ENCODE measurements at regions not wholly inside any gene's neighbourhood (a gene's known extent, or its start where the extent isn't known, plus 50 kb on each side); places are given as distances from the start of the nearest gene placed in this dataset.
"Not testable (repeated sequence)": the region's sequence is repeated elsewhere in the genome, so short reads cannot be mapped to it uniquely, and the experiment has no call there.

DNA sequence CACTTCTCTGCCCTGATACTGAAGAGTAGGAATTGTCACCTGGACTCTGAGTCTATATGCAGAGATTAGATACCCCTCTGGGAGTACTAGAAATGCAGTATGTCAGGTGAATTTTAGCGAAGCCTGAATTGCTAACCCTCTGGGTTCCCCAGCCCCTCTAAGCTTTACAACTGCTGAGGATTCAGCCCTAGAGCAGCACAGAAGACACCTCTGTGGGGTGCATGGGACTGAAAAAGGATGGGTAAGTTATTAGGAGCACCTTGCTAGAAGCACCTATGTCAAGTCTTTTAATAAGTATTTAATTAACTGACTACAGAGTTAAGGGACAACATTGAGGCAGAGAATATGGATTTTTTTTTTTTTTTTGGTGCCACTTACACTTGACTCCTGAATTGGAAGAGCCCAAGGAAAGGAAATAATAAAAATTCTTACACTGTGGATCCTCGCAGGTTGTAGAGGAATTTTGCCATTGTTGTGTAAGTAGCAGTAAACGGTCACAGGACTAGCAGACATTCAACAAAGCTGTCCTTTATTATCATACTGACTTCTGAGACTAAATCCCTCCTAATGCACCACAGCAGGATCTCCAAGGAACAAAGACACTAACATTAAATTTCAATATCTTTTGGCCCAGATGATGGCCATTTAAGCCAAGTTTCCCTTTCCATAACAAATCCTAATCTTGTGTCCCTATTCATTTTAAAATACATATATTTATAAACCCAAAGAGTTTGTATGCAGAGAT, 253.2 kb downstream of the ANKRD50 start:
- no peaks in the 10 kb centered on the region for H3K36me3 Mint-ChIP-seq
- Histone ChIP-seq H3K4me3 (ENCODE audit: low read length) (no peak overlapping the region), H3K36me3 (ENCODE audit: insufficient read depth, low read length) (no peaks in the 10 kb centered on the region), H3K27me3 (ENCODE audit: insufficient read depth, low read length, poor library complexity, severe bottlenecking) (no peaks in the 10 kb centered on the region), H3K27ac (ENCODE audit: low read depth, low read length) (no peak overlapping the region), H3K4me1 (ENCODE audit: insufficient read depth, low read length) (no peaks in the 10 kb centered on the region), H3K9me3 (ENCODE audit: low read length) (no peaks in the 10 kb centered on the region)
- H3K9me3 Mint-ChIP-seq, result peaks cover 15 to 31% (median 20%) of the 10 kb centered on the region in 5 donors
- no peaks in the 10 kb centered on the region for H3K4me1 Mint-ChIP-seq
- H3K27me3 Mint-ChIP-seq, result no peaks in the 10 kb centered on the region
- no peak overlapping the region for H3K27ac Mint-ChIP-seq
- DNase-seq, result no peak
- ChIA-PET CTCF (no interaction called here), POLR2A (no interaction called here)
- peak overlapping the region in 1 of 7 donors; percentile 46 for H3K4me3 Mint-ChIP-seq

DNA sequence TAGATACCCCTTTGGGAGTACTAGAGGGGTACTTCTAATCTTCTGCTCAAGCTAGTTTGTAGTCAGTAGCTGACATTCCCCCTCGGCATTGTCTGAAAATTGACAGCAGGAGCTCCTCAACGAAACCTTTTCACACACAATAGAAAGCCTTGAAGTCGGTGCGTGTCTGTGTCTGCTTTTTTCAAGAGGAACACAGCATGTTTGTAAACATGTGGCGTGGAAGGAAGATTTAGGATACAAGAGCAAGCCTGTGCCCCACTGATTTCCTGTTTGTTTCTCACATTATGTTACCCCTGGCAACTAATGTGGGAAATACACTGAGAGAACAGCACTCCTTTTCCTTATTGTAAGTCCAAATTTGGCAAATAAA, 252.6 kb downstream of the ANKRD50 start:
- no peak overlapping the region for H3K27ac ChIP-seq (ENCODE audit: low read depth, low read length)
- POLR2A ChIA-PET, result no interaction called here
- H3K27me3 Mint-ChIP-seq, result no peaks in the 10 kb centered on the region
- CTCF ChIA-PET, result no interaction called here
- H3K4me3 ChIP-seq (ENCODE audit: low read length), result no peak overlapping the region
- H3K9me3 Mint-ChIP-seq, result peaks cover 15 to 29% (median 20%) of the 10 kb centered on the region in 5 donors
- H3K4me1 Mint-ChIP-seq, result no peaks in the 10 kb centered on the region
- no peaks in the 10 kb centered on the region for H3K36me3 ChIP-seq (ENCODE audit: insufficient read depth, low read length)
- no peaks in the 10 kb centered on the region for H3K4me1 ChIP-seq (ENCODE audit: insufficient read depth, low read length)
- H3K36me3 Mint-ChIP-seq, result no peaks in the 10 kb centered on the region
- no peak overlapping the region for H3K4me3 Mint-ChIP-seq
- H3K27me3 ChIP-seq (ENCODE audit: insufficient read depth, low read length, poor library complexity, severe bottlenecking), result no peaks in the 10 kb centered on the region
- no peaks in the 10 kb centered on the region for H3K9me3 ChIP-seq (ENCODE audit: low read length)
- no peak for DNase-seq
- no peak overlapping the region for H3K27ac Mint-ChIP-seq

DNA sequence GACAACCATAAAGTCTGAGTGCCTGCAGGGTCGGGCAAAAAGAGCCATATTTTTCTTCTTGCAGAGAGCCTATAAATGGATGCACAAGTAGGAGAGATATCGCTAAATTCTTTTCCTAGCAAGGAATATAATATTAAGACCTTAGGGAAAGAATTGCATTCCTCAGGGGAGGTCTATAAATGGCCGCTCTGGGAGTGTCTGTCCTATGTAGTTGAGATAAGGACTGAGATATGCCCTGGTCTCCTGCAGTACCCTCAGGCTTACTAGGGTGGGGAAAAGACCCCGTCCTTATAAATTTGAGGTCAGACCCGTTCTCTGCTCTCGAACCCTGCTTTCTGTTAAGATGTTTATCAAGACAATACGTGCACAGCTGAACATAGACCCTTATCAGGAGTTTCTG, 250.9 kb downstream of the ANKRD50 start:
- H3K36me3 Mint-ChIP-seq; H3K9me3 ChIP-seq (ENCODE audit: low read length); H3K27me3 Mint-ChIP-seq; H3K27ac Mint-ChIP-seq; DNase-seq; H3K36me3 ChIP-seq (ENCODE audit: insufficient read depth, low read length); CTCF ChIA-PET; H3K4me3 Mint-ChIP-seq; H3K27me3 ChIP-seq (ENCODE audit: insufficient read depth, low read length, poor library complexity, severe bottlenecking); H3K27ac ChIP-seq (ENCODE audit: low read depth, low read length); H3K4me3 ChIP-seq (ENCODE audit: low read length); POLR2A ChIA-PET; H3K4me1 Mint-ChIP-seq; H3K4me1 ChIP-seq (ENCODE audit: insufficient read depth, low read length): not testable (repeated sequence)
- H3K9me3 Mint-ChIP-seq, result peaks cover 15 to 33% (median 20%) of the 10 kb centered on the region in 5 donors

- Histone ChIP-seq H3K27ac (ENCODE audit: low read depth, low read length) (no peak overlapping the region), H3K4me1 (ENCODE audit: insufficient read depth, low read length) (no peaks in the 10 kb centered on the region), H3K4me3 (ENCODE audit: low read length) (no peak overlapping the region), H3K9me3 (ENCODE audit: low read length) (no peaks in the 10 kb centered on the region), H3K36me3 (ENCODE audit: insufficient read depth, low read length) (no peaks in the 10 kb centered on the region), H3K27me3 (ENCODE audit: insufficient read depth, low read length, poor library complexity, severe bottlenecking) (no peaks in the 10 kb centered on the region)
- DNase-seq, result no peak
- H3K27ac Mint-ChIP-seq, result no peak overlapping the region
- H3K36me3 Mint-ChIP-seq, result no peaks in the 10 kb centered on the region
- peaks cover 15 to 33% (median 20%) of the 10 kb centered on the region in 5 donors for H3K9me3 Mint-ChIP-seq
- ChIA-PET POLR2A (no interaction called here), CTCF (no interaction called here)
- H3K4me3 Mint-ChIP-seq, result no peak overlapping the region
- no peaks in the 10 kb centered on the region for H3K4me1 Mint-ChIP-seq
- H3K27me3 Mint-ChIP-seq, result no peaks in the 10 kb centered on the region
Observed at GRCh38 chr4:124462954-124463828, 249.3 kb downstream of the ANKRD50 start.

GRCh38 chr4:124464836-124465235, 247.7 kb downstream of the ANKRD50 start:
- Mint-ChIP-seq H3K27ac (no peak overlapping the region), H3K4me3 (no peak overlapping the region), H3K36me3 (no peaks in the 10 kb centered on the region), H3K27me3 (no peaks in the 10 kb centered on the region), H3K4me1 (no peaks in the 10 kb centered on the region), H3K9me3 (peaks cover 18 to 33% (median 20%) of the 10 kb centered on the region in 5 donors)
- no peaks in the 10 kb centered on the region for H3K36me3 ChIP-seq (ENCODE audit: insufficient read depth, low read length)
- H3K4me3 ChIP-seq (ENCODE audit: low read length), result no peak overlapping the region
- H3K4me1 ChIP-seq (ENCODE audit: insufficient read depth, low read length), result no peaks in the 10 kb centered on the region
- H3K27ac ChIP-seq (ENCODE audit: low read depth, low read length), result no peak overlapping the region
- no peaks in the 10 kb centered on the region for H3K27me3 ChIP-seq (ENCODE audit: insufficient read depth, low read length, poor library complexity, severe bottlenecking)
- ChIA-PET POLR2A (no interaction called here), CTCF (no interaction called here)
- H3K9me3 ChIP-seq (ENCODE audit: low read length), result no peaks in the 10 kb centered on the region
- DNase-seq, result no peak

DNA sequence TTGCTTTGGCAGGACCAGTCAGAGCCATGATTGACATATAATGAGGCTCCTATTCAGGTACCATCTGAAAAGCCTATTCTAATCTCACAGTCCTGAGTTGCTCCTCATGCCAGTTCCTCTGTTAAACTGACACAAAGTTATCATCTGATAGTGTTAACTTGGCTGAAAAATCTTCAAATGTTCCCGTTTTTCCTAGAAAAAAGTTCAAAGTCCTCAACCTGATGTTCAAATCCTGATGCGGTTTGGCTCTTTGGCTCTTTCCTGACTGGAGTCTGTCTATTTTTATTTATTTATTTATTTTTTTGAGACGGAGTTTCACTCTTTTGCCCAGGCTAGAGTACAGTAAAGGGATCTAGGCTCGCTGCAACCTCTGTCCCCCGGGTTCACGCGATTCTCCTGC, 244.2 kb downstream of the ANKRD50 start:
- Mint-ChIP-seq H3K4me3 (no peak overlapping the region), H3K27ac (no peak overlapping the region), H3K27me3 (no peaks in the 10 kb centered on the region), H3K9me3 (peaks cover 2 to 13% (median 8%) of the 10 kb centered on the region in 5 donors), H3K36me3 (no peaks in the 10 kb centered on the region), H3K4me1 (no peaks in the 10 kb centered on the region)
- no peak for DNase-seq
- no peak overlapping the region for H3K4me3 ChIP-seq (ENCODE audit: low read length)
- H3K9me3 ChIP-seq (ENCODE audit: low read length), result no peaks in the 10 kb centered on the region
- no peaks in the 10 kb centered on the region for H3K36me3 ChIP-seq (ENCODE audit: insufficient read depth, low read length)
- POLR2A ChIA-PET, result no interaction called here
- H3K27me3 ChIP-seq (ENCODE audit: insufficient read depth, low read length, poor library complexity, severe bottlenecking), result no peaks in the 10 kb centered on the region
- H3K4me1 ChIP-seq (ENCODE audit: insufficient read depth, low read length), result no peaks in the 10 kb centered on the region
- CTCF ChIA-PET, result no interaction called here
- H3K27ac ChIP-seq (ENCODE audit: low read depth, low read length), result no peak overlapping the region

DNA sequence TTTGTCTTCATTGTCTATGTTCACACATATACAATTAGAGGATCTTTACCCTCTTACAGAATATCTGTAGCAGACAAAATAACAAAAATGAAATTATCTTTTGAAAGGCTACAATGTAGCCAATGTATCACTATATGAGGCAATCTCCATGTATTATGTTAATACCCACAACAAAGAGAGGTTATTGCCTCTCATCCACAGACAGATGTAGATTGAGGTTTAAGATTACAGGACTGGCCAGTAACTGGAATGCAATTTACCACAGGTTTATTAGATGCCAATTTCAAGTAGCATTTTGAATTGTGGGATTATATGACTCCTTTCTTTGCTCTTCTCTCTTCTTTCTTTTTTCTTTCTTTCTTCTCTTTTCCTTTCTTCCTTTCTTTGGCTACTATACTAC, 242.6 kb downstream of the ANKRD50 start:
- CTCF ChIA-PET, result no interaction called here
- Mint-ChIP-seq H3K9me3 (peaks cover 0 to 8% (median 4%) of the 10 kb centered on the region in 5 donors), H3K27ac (no peak overlapping the region), H3K27me3 (no peaks in the 10 kb centered on the region), H3K36me3 (no peaks in the 10 kb centered on the region), H3K4me3 (no peak overlapping the region), H3K4me1 (no peaks in the 10 kb centered on the region)
- no peak for DNase-seq
- no peaks in the 10 kb centered on the region for H3K36me3 ChIP-seq (ENCODE audit: insufficient read depth, low read length)
- H3K27me3 ChIP-seq (ENCODE audit: insufficient read depth, low read length, poor library complexity, severe bottlenecking), result no peaks in the 10 kb centered on the region
- H3K4me3 ChIP-seq (ENCODE audit: low read length), result no peak overlapping the region
- no peaks in the 10 kb centered on the region for H3K9me3 ChIP-seq (ENCODE audit: low read length)
- POLR2A ChIA-PET, result no interaction called here
- no peaks in the 10 kb centered on the region for H3K4me1 ChIP-seq (ENCODE audit: insufficient read depth, low read length)
- no peak overlapping the region for H3K27ac ChIP-seq (ENCODE audit: low read depth, low read length)

GRCh38 chr4:124478470-124478869, 234.1 kb downstream of the ANKRD50 start:
- H3K27me3 Mint-ChIP-seq, result no peaks in the 10 kb centered on the region
- H3K4me1 Mint-ChIP-seq, result no peaks in the 10 kb centered on the region
- ChIA-PET CTCF (no interaction called here), POLR2A (no interaction called here)
- H3K27me3 ChIP-seq (ENCODE audit: insufficient read depth, low read length, poor library complexity, severe bottlenecking), result no peaks in the 10 kb centered on the region
- H3K36me3 ChIP-seq (ENCODE audit: insufficient read depth, low read length), result no peaks in the 10 kb centered on the region
- H3K4me1 ChIP-seq (ENCODE audit: insufficient read depth, low read length), result no peaks in the 10 kb centered on the region
- no peak overlapping the region for H3K27ac ChIP-seq (ENCODE audit: low read depth, low read length)
- H3K4me3 ChIP-seq (ENCODE audit: low read length), result no peak overlapping the region
- DNase-seq, result no peak
- no peaks in the 10 kb centered on the region for H3K36me3 Mint-ChIP-seq
- H3K27ac Mint-ChIP-seq, result no peak overlapping the region
- no peak overlapping the region for H3K4me3 Mint-ChIP-seq
- H3K9me3 ChIP-seq (ENCODE audit: low read length), result no peaks in the 10 kb centered on the region
- peaks cover 0 to 5% (median 0%) of the 10 kb centered on the region in 5 donors for H3K9me3 Mint-ChIP-seq
